Stimulated activated CD4-positive, alpha-beta T cell treated with anti-CD3 and anti-CD28 coated beads, TNF-alpha, amount 100 ng/mL, for 48 hours (primary cell): ENCODE measurements at regions not wholly inside any gene's neighbourhood (a gene's known extent, or its start where the extent isn't known, plus 50 kb on each side); places are given as distances from the start of the nearest gene placed in this dataset.

ENCODE experiments used
- DNase-seq, 3 donors: peaks; one replicate each; pipeline ENCODE4 v3.0.0-alpha.2; 2020; ENCODE audit warnings: low read depth in 3 of 3

GRCh38 chr7:16320099-16320660 is 101.2 kb downstream of the CRPPA start:
- no peak for DNase-seq

- DNase-seq = no peak
Measured at GRCh38 chr7:16318989-16319915, 102.1 kb downstream of the CRPPA start.

GRCh38 chr7:16318463-16318862 is 102.9 kb downstream of the CRPPA start:
- DNase-seq = no peak

GRCh38 chr7:16317406-16317805 is 103.9 kb downstream of the CRPPA start:
- no peak for DNase-seq

- no peak for DNase-seq
Measured at GRCh38 chr7:16315280-16315679, 106.1 kb downstream of the CRPPA start.

GRCh38 chr7:16309129-16309528 is 112.2 kb downstream of the CRPPA start:
- DNase-seq = no peak

GRCh38 chr7:16301291-16301690 is 120.0 kb downstream of the CRPPA start:
- no peak for DNase-seq

GRCh38 chr7:16300361-16300895 is 120.9 kb downstream of the CRPPA start:
- no peak for DNase-seq

- DNase-seq = no peak
Measured at GRCh38 chr7:16299853-16300252, 121.5 kb downstream of the CRPPA start.

- no peak for DNase-seq
Measured at GRCh38 chr7:16298221-16298620, 123.1 kb downstream of the CRPPA start.

- no peak for DNase-seq
Measured at GRCh38 chr7:16295558-16295957, 125.8 kb downstream of the CRPPA start.

- no peak for DNase-seq
Measured at GRCh38 chr7:16293669-16294425, 127.5 kb downstream of the CRPPA start.

- no peak for DNase-seq
Measured at GRCh38 chr7:16284581-16284980, 136.8 kb downstream of the CRPPA start.

- no peak for DNase-seq
Measured at GRCh38 chr7:16278167-16278787, 143.1 kb downstream of the CRPPA start.

GRCh38 chr7:16271990-16272665 is 149.2 kb downstream of the CRPPA start:
- DNase-seq = no peak

- no peak for DNase-seq
Measured at GRCh38 chr7:16271355-16271915, 149.9 kb downstream of the CRPPA start.

GRCh38 chr7:16270844-16271243 is 150.5 kb downstream of the CRPPA start:
- no peak for DNase-seq

GRCh38 chr7:16268821-16269768 is 152.2 kb downstream of the CRPPA start:
- DNase-seq = no peak

- DNase-seq = no peak
Measured at GRCh38 chr7:16267953-16268820, 153.2 kb downstream of the CRPPA start.
